OCI-LY1 (cell line): ENCODE measurements at regions not wholly inside any gene's neighbourhood (a gene's known extent, or its start where the extent isn't known, plus 50 kb on each side); places are given as distances from the start of the nearest gene placed in this dataset.
"Not testable (repeated sequence)": the region's sequence is repeated elsewhere in the genome, so short reads cannot be mapped to it uniquely, and the experiment has no call there.

Source experiments
- EZH2 ChIP-seq: fragments of 200-600 bp; sonication (generic), shearing (Covaris generic); IDR thresholded peaks from 2 replicates; pipeline ENCODE4 v1.8.0; 2017; ENCODE audit warnings: borderline replicate concordance, mixed run types, mild to moderate bottlenecking, antibody characterized with exemption, low read length, moderate library complexity, mixed read lengths
- TF ChIP-seq, protein P1 (sequence below): fragments of 200-600 bp; sonication (generic), shearing (Covaris generic); IDR thresholded peaks from 2 replicates; pipeline ENCODE4 v1.5.1; 2017; ENCODE audit warnings: mild to moderate bottlenecking, antibody characterized with exemption, low read length, moderate library complexity, mixed read lengths

DNA sequence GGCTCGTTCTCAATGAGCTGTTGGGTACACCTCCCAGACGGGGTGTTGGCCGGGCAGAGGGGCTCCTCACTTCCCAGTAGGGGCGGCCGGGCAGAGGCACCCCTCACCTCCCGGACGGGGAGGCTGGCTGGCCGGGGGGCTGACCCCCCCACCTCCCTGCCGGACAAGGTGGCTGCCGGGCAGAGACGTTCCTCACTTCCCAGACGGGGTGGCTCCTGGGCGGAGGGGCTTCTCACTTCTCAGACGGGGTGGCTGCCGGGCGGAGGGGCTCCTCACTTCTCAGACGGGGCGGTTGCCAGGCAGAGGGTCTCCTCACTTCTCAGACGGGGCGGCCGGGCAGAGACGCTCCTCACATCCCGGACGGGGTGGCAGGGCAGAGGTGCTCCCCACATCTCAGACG is 160.7 kb downstream of the POTEC start:
- TF ChIP-seq, protein P1, sequence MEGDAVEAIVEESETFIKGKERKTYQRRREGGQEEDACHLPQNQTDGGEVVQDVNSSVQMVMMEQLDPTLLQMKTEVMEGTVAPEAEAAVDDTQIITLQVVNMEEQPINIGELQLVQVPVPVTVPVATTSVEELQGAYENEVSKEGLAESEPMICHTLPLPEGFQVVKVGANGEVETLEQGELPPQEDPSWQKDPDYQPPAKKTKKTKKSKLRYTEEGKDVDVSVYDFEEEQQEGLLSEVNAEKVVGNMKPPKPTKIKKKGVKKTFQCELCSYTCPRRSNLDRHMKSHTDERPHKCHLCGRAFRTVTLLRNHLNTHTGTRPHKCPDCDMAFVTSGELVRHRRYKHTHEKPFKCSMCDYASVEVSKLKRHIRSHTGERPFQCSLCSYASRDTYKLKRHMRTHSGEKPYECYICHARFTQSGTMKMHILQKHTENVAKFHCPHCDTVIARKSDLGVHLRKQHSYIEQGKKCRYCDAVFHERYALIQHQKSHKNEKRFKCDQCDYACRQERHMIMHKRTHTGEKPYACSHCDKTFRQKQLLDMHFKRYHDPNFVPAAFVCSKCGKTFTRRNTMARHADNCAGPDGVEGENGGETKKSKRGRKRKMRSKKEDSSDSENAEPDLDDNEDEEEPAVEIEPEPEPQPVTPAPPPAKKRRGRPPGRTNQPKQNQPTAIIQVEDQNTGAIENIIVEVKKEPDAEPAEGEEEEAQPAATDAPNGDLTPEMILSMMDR = not testable (repeated sequence)
- not testable (repeated sequence) for TF ChIP-seq EZH2
